ENCODE measurements at regions not wholly inside any gene's neighbourhood (a gene's known extent, or its start where the extent isn't known, plus 50 kb on each side); places are given as distances from the start of the nearest gene placed in this dataset.

DNA sequence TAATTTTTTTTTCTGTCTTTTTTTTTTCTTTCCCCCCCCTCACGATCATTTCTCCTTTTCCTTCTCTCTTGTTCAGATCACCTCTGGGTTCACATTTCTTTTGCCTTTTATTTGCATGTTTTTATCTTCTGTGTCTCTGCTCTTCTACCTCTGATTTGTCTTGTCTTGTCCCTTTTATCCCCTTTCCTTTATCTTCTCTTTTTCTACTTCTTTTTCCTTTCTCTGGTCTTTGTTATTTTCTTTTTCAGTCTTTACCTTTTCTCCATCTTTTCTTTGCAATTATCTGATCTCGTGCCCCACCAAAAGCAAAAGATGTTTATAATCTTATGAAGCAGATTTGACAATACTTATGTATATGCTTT is 77.8 kb upstream of the RAP1B start:
- TF ChIP-seq, protein P1, sequence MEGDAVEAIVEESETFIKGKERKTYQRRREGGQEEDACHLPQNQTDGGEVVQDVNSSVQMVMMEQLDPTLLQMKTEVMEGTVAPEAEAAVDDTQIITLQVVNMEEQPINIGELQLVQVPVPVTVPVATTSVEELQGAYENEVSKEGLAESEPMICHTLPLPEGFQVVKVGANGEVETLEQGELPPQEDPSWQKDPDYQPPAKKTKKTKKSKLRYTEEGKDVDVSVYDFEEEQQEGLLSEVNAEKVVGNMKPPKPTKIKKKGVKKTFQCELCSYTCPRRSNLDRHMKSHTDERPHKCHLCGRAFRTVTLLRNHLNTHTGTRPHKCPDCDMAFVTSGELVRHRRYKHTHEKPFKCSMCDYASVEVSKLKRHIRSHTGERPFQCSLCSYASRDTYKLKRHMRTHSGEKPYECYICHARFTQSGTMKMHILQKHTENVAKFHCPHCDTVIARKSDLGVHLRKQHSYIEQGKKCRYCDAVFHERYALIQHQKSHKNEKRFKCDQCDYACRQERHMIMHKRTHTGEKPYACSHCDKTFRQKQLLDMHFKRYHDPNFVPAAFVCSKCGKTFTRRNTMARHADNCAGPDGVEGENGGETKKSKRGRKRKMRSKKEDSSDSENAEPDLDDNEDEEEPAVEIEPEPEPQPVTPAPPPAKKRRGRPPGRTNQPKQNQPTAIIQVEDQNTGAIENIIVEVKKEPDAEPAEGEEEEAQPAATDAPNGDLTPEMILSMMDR (IDR thresholded peaks at IDR 0.05) = no peak
- TF ChIP-seq POLR2A (IDR thresholded peaks at IDR 0.05) = no peak
